Glutamatergic neuron (in vitro differentiated cells): ENCODE measurements at regions not wholly inside any gene's neighbourhood (a gene's known extent, or its start where the extent isn't known, plus 50 kb on each side); places are given as distances from the start of the nearest gene placed in this dataset.

Experiments used
- DNase-seq: peaks from one replicate; pipeline ENCODE4 v3.0.0; 2022
- H3K27ac Mint-ChIP-seq: one replicate; pipeline ENCODE4 v1.8.0; 2020; ENCODE audit warnings: mild to moderate bottlenecking, mixed read lengths, inconsistent platforms; ENCODE audit not compliant: unreplicated experiment
- H3K27me3 Mint-ChIP-seq: one replicate; pipeline ENCODE4 v1.8.0; 2020; ENCODE audit warnings: mild to moderate bottlenecking, moderate library complexity, mixed read lengths, inconsistent platforms; ENCODE audit not compliant: unreplicated experiment
- H3K36me3 Mint-ChIP-seq: one replicate; pipeline ENCODE4 v1.8.0; 2020; ENCODE audit warnings: mild to moderate bottlenecking, mixed read lengths, inconsistent platforms; ENCODE audit not compliant: unreplicated experiment
- H3K4me1 Mint-ChIP-seq: one replicate; pipeline ENCODE4 v1.8.0; 2020; ENCODE audit warnings: mild to moderate bottlenecking, low read depth, mixed read lengths, inconsistent platforms; ENCODE audit not compliant: unreplicated experiment
- H3K4me3 Mint-ChIP-seq: one replicate; pipeline ENCODE4 v1.8.0; 2020; ENCODE audit warnings: mild to moderate bottlenecking, mixed read lengths, inconsistent platforms; ENCODE audit not compliant: unreplicated experiment
- H3K9me3 Mint-ChIP-seq: one replicate; pipeline ENCODE4 v1.8.0; 2020; ENCODE audit warnings: mild to moderate bottlenecking, moderate library complexity, mixed read lengths, inconsistent platforms; ENCODE audit not compliant: unreplicated experiment
- TF ChIP-seq, protein P1 (sequence below): fragments of 200-600 bp; sonication (generic); IDR thresholded peaks from one replicate; pipeline ENCODE4 v1.5.0; 2021; ENCODE audit not compliant: partially characterized antibody, unreplicated experiment

DNA sequence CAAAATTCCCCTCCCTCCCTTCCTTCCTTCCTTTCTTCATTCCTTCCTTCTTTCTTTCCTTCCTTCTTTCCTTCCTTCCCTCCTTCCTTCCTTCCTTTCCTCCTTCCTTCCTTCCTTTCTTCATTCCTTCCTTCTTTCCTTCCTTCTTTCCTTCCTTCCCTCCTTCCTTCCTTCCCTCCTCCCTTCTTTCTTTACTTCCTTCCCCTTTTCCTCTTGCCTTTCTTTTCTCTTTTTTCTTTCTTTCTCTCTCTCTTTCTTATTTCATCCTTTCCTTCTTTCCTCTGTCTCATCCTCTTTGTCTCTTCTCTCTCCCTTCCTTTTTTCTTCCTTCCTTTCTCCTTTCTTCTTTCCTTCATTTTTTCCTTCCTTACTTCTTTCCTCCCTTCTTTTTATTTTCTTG lies 171.9 kb upstream of the BRINP3 start:
- Mint-ChIP-seq H3K4me1 (no peaks in the 10 kb centered on the region), H3K36me3 (no peaks in the 10 kb centered on the region), H3K27me3 (no peaks in the 10 kb centered on the region), H3K27ac (no peak overlapping the region), H3K9me3 (no peaks in the 10 kb centered on the region), H3K4me3 (no peak overlapping the region)
- TF ChIP-seq, protein P1, sequence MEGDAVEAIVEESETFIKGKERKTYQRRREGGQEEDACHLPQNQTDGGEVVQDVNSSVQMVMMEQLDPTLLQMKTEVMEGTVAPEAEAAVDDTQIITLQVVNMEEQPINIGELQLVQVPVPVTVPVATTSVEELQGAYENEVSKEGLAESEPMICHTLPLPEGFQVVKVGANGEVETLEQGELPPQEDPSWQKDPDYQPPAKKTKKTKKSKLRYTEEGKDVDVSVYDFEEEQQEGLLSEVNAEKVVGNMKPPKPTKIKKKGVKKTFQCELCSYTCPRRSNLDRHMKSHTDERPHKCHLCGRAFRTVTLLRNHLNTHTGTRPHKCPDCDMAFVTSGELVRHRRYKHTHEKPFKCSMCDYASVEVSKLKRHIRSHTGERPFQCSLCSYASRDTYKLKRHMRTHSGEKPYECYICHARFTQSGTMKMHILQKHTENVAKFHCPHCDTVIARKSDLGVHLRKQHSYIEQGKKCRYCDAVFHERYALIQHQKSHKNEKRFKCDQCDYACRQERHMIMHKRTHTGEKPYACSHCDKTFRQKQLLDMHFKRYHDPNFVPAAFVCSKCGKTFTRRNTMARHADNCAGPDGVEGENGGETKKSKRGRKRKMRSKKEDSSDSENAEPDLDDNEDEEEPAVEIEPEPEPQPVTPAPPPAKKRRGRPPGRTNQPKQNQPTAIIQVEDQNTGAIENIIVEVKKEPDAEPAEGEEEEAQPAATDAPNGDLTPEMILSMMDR, result no peak
- DNase-seq, result no peak

DNA sequence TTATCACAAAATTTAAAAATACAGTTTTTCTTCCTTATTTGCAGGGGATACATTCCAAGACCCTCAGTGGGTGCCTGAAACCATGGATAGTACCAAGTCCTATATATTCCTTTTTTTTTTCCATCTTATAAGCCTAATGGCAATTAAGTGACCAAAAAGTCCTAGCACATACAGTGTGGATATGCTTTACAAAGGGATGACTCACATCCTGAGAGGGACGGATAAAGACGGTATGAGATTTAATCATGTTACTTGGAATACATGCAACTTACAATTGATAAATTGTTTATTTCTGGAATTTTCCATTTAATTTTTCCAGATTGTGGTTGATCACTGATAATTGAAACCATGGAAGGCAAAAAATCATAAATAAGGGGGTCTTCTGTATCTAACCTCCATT lies 181.2 kb upstream of the BRINP3 start:
- H3K27ac Mint-ChIP-seq, result no peak overlapping the region
- H3K36me3 Mint-ChIP-seq, result no peaks in the 10 kb centered on the region
- no peaks in the 10 kb centered on the region for H3K27me3 Mint-ChIP-seq
- H3K4me1 Mint-ChIP-seq, result no peaks in the 10 kb centered on the region
- TF ChIP-seq, protein P1, result no peak
- DNase-seq, result no peak
- H3K4me3 Mint-ChIP-seq, result no peak overlapping the region
- H3K9me3 Mint-ChIP-seq, result no peaks in the 10 kb centered on the region

DNA sequence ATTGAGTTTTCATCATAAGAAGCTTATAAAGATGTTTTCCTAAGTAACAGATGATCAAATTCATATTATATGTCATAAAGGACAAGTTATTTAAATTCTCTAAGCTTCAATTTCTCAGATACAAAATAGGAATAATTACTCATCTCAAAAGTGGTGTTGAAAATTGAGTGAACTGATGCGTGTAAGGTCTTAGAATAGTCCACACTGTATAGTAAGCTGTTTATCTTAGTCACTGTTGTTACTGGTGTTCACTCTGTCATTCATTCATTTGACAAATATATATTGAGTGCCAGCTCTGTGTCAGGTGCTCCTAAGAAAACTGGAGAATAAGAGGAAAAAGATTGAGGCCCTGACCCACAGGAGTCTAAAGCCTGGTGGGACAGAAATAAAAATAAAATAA lies 186.3 kb upstream of the BRINP3 start:
- no peak overlapping the region for H3K27ac Mint-ChIP-seq
- TF ChIP-seq, protein P1, result no peak
- H3K9me3 Mint-ChIP-seq, result no peaks in the 10 kb centered on the region
- DNase-seq, result no peak
- H3K4me3 Mint-ChIP-seq, result no peak overlapping the region
- H3K27me3 Mint-ChIP-seq, result no peaks in the 10 kb centered on the region
- H3K4me1 Mint-ChIP-seq, result no peaks in the 10 kb centered on the region
- no peaks in the 10 kb centered on the region for H3K36me3 Mint-ChIP-seq

DNA sequence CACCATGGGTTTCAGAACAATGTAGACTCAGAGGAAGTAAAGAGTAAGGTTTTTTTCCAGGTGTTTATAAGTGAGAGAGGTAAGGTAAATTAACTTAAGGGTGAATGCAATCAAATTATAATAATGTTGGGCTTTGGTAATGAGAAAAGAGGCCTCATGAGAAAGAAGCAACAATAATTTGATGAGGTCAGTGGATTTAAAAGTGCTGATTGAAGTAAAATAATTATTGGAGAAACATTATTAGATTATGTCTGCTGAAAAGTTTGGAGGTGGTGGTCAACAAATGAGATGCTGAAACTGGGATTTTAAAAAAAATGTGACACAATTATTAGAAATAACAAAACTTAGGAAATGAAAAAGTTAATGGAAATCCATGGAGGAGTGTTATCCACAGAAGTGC lies 187.4 kb upstream of the BRINP3 start:
- Mint-ChIP-seq H3K27ac (no peak overlapping the region), H3K4me3 (no peak overlapping the region), H3K9me3 (no peaks in the 10 kb centered on the region), H3K27me3 (no peaks in the 10 kb centered on the region), H3K4me1 (no peaks in the 10 kb centered on the region), H3K36me3 (no peaks in the 10 kb centered on the region)
- TF ChIP-seq, protein P1, result no peak
- no peak for DNase-seq

DNA sequence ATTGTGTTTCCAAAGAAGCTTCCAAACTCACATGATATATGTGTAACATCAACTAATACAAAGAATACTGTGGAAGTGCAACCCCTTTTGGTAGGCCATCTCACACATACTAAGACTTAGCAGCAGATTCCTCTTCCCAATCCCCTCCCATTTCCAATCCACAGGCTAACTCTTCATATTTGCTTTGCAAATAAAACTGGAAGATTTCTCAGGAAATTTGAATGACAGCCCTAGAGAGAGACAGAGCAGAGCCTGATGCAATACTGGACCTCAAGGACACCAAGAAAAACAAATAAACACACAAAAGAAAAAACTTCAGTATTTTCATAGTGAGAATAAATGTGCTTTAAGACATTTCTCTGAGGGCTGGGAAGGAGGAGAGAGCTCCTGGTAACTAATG lies 190.2 kb upstream of the BRINP3 start:
- Mint-ChIP-seq H3K27me3 (peaks cover 3% of the 10 kb centered on the region), H3K36me3 (no peaks in the 10 kb centered on the region), H3K27ac (no peak overlapping the region), H3K9me3 (no peaks in the 10 kb centered on the region), H3K4me3 (no peak overlapping the region), H3K4me1 (no peaks in the 10 kb centered on the region)
- TF ChIP-seq, protein P1, result no peak
- no peak for DNase-seq
